Trophoblast cell (in vitro differentiated cells and primary cell): ENCODE measurements at regions not wholly inside any gene's neighbourhood (a gene's known extent, or its start where the extent isn't known, plus 50 kb on each side); places are given as distances from the start of the nearest gene placed in this dataset.
"Not testable (repeated sequence)": the region's sequence is repeated elsewhere in the genome, so short reads cannot be mapped to it uniquely, and the experiment has no call there.

Source experiments
- DNase-seq, 2 donors: peaks; one replicate each; pipeline ENCODE4 v3.0.0-alpha.2; 2016
- H2AFZ ChIP-seq: 2 replicates; pipeline ENCODE4 v1.6.1; 2013; ENCODE audit warnings: low read length, moderate library complexity, mild to moderate bottlenecking; ENCODE audit not compliant: insufficient read depth, poor library complexity
- H2AK5ac ChIP-seq: 2 replicates; pipeline ENCODE4 v1.6.1; 2013; ENCODE audit warnings: mild to moderate bottlenecking, low read length
- H2BK120ac ChIP-seq: 2 replicates; pipeline ENCODE4 v1.6.1; 2013; ENCODE audit warnings: low read length, mild to moderate bottlenecking, moderate library complexity; ENCODE audit not compliant: insufficient read depth, poor library complexity
- H2BK12ac ChIP-seq: 2 replicates; pipeline ENCODE4 v1.6.1; 2013; ENCODE audit warnings: mild to moderate bottlenecking, low read length, moderate library complexity
- H2BK5ac ChIP-seq: 2 replicates; pipeline ENCODE4 v1.6.1; 2013; ENCODE audit warnings: low read length, low read depth, moderate library complexity, mild to moderate bottlenecking; ENCODE audit not compliant: poor library complexity
- H3K14ac ChIP-seq: 2 replicates; pipeline ENCODE4 v1.6.1; 2013; ENCODE audit warnings: mild to moderate bottlenecking, low read length
- H3K18ac ChIP-seq: 2 replicates; pipeline ENCODE4 v1.6.1; 2013; ENCODE audit warnings: mild to moderate bottlenecking, low read length
- H3K23ac ChIP-seq: 2 replicates; pipeline ENCODE4 v1.6.1; 2013; ENCODE audit warnings: low read length
- H3K27ac ChIP-seq: 2 replicates; pipeline ENCODE4 v1.5.1; 2013; ENCODE audit warnings: low read depth, mild to moderate bottlenecking, inconsistent platforms, low read length, moderate library complexity
- H3K27me3 ChIP-seq: 2 replicates; pipeline ENCODE4 v1.6.1; 2013; ENCODE audit warnings: inconsistent platforms, mild to moderate bottlenecking, low read length, moderate library complexity; ENCODE audit not compliant: insufficient read depth
- H3K36me3 ChIP-seq, 2 experiments: 1 replicate in 1 of 2; 2 replicates in 1 of 2; pipeline ENCODE4 v1.6.1; 2013; ENCODE audit warnings: low read length in 2 of 2, mild to moderate bottlenecking in 2 of 2, moderate library complexity in 1 of 2; ENCODE audit not compliant: insufficient read depth in 2 of 2, control insufficient read depth in 1 of 2
- H3K4ac ChIP-seq: 2 replicates; pipeline ENCODE4 v1.6.1; 2013; ENCODE audit warnings: low read depth, mild to moderate bottlenecking, low read length, moderate library complexity
- H3K4me1 ChIP-seq, 2 experiments: 1 replicate in 1 of 2; 2 replicates in 1 of 2; pipeline ENCODE4 v1.6.1; 2013; ENCODE audit warnings: low read length in 2 of 2, mild to moderate bottlenecking in 2 of 2, moderate library complexity in 1 of 2; ENCODE audit not compliant: insufficient read depth in 2 of 2, control insufficient read depth in 1 of 2
- H3K4me2 ChIP-seq: 2 replicates; pipeline ENCODE4 v1.6.1; 2013; ENCODE audit warnings: inconsistent platforms, mild to moderate bottlenecking, low read length, moderate library complexity
- H3K4me3 ChIP-seq: 2 replicates; pipeline ENCODE4 v1.5.1; 2013; ENCODE audit warnings: mild to moderate bottlenecking, low read depth, low read length, inconsistent platforms
- H3K79me1 ChIP-seq: one replicate; pipeline ENCODE4 v1.6.1; 2013; ENCODE audit warnings: low read length
- H3K79me2 ChIP-seq: 2 replicates; pipeline ENCODE4 v1.6.1; 2013; ENCODE audit warnings: low read length, mild to moderate bottlenecking; ENCODE audit not compliant: control insufficient read depth, insufficient read depth, poor library complexity
- H3K9ac ChIP-seq: 2 replicates; pipeline ENCODE4 v1.6.1; 2013; ENCODE audit warnings: mild to moderate bottlenecking, low read length
- H3K9me3 ChIP-seq: 2 replicates; pipeline ENCODE4 v1.6.1; 2013; ENCODE audit warnings: low read depth, mild to moderate bottlenecking, control low read depth, inconsistent platforms, low read length; ENCODE audit not compliant: insufficient read depth
- H4K12ac ChIP-seq: 2 replicates; pipeline ENCODE4 v1.6.1; 2013; ENCODE audit warnings: low read depth, mild to moderate bottlenecking, low read length, moderate library complexity
- H4K8ac ChIP-seq: 2 replicates; pipeline ENCODE4 v1.6.1; 2013; ENCODE audit warnings: low read depth, mild to moderate bottlenecking, low read length, moderate library complexity
- H4K91ac ChIP-seq: one replicate; pipeline ENCODE4 v1.6.1; 2013; ENCODE audit warnings: low read depth, mild to moderate bottlenecking, low read length, moderate library complexity
- WGBS: extraction: QIAGEN DNeasy Blood & Tissue Kit; methylation state at CpG from one replicate; pipeline ENCODE4 v1.1.7; 2013; ENCODE audit warnings: missing lambda C conversion rate; ENCODE audit not compliant: insufficient read length, insufficient coverage; ENCODE audit errors: extremely low coverage; 5-methylcytosine and 5-hydroxymethylcytosine counted together

DNA sequence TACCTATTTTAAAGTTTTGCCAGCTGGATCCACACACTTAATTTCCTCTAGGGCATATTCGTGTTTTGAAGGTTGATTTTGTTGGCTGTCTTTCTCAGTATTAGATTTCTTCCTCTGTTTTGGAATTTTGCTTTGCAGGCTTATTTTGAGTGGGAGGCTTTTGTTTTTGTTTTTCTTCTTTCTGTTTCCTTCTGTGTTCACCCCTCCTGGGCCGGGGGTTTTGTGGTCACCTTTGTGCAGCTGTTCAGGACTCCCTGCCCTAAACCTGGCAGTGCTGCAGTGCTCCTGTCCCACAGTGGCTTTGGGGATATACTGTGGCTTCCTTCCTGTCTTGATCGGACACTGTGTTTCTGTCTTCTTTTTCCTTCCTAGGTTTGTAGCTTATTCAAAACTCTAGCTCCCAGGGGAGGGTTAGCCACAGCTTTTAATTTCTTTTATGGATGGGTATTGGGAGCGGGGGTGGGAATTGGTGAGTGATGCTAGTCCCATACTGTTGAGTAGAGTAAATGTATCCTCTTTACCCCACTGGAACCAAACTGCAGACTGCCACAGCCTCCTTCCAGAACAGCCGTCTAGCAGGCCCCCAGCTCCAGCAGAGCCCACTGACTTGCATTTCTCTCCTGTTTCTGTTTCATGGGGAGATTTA lies 228.7 kb upstream of the FZD8 start:
- Histone ChIP-seq H2AK5ac (no peak overlapping the region), H4K8ac (no peak overlapping the region)

DNA sequence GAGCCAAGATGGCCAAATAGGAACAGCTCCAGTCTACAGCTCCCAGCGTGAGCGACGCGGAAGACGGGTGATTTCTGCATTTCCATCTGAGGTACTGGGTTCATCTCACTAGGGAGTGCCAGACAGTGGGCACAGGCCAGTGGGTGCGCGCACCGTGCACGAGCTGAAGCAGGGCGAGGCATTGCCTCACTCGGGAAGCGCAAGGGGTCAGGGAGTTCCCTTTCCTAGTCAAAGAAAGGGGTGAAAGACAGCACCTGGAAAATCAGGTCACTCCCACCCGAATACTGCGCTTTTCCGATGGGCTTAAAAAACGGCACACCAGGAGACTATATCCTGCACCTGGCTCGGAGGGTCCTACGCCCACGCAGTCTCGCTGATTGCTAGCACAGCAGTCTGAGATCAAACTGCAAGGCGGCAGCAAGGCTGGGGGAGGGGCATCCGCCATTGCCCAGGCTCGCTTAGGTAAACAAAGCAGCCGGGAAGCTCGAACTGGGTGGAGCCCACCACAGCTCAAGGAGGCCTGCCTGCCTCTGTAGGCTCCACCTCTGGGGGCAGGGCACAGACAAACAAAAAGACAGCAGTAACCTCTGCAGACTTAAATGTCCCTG lies 216.7 kb upstream of the FZD8 start:
- not testable (repeated sequence) for H3K4ac ChIP-seq, H2AK5ac ChIP-seq, H3K9me3 ChIP-seq, H2BK5ac ChIP-seq, H3K79me1 ChIP-seq, H3K23ac ChIP-seq, H3K9ac ChIP-seq, H3K14ac ChIP-seq, H3K4me3 ChIP-seq, H3K27ac ChIP-seq, H2BK120ac ChIP-seq, H4K12ac ChIP-seq, DNase-seq, H3K79me2 ChIP-seq, H3K4me2 ChIP-seq, H2BK12ac ChIP-seq, H3K27me3 ChIP-seq, H3K18ac ChIP-seq, H3K4me1 ChIP-seq, H3K36me3 ChIP-seq, H2AFZ ChIP-seq
- WGBS: no CpG with 5 or more reads among the region's 25 CpGs
- Histone ChIP-seq H4K8ac (peak overlapping the region; percentile 28), H4K91ac (peak overlapping the region; percentile 80)

More for the DNA sequence above, 228.7 kb upstream of the FZD8 start:
- no peak overlapping the region for H2BK120ac ChIP-seq
- no peak overlapping the region for H4K91ac ChIP-seq
- H3K18ac ChIP-seq: no peak overlapping the region
- H3K4me3 ChIP-seq: no peak overlapping the region
- no peak overlapping the region for H3K27ac ChIP-seq
- H3K79me2 ChIP-seq: peaks cover 1% of the 10 kb centered on the region
- no peak overlapping the region for H3K9ac ChIP-seq
- WGBS: no CpG with 5 or more reads among the region's 5 CpGs
- H2BK5ac ChIP-seq: no peak overlapping the region
- H3K79me1 ChIP-seq: peaks cover 7% of the 10 kb centered on the region
- H3K9me3 ChIP-seq: no peaks in the 10 kb centered on the region
- H3K27me3 ChIP-seq: no peaks in the 10 kb centered on the region
- no peak overlapping the region for H3K23ac ChIP-seq
- DNase-seq: no peak
- no peak overlapping the region for H3K4me2 ChIP-seq
- H3K4me1 ChIP-seq: peaks cover 7 to 9% of the 10 kb centered on the region in 2 experiments
- no peak overlapping the region for H3K14ac ChIP-seq
- no peak overlapping the region for H2AFZ ChIP-seq
- no peak overlapping the region for H4K12ac ChIP-seq
- H3K4ac ChIP-seq: no peak overlapping the region
- H2BK12ac ChIP-seq: no peak overlapping the region
- no peaks in the 10 kb centered on the region for H3K36me3 ChIP-seq

DNA sequence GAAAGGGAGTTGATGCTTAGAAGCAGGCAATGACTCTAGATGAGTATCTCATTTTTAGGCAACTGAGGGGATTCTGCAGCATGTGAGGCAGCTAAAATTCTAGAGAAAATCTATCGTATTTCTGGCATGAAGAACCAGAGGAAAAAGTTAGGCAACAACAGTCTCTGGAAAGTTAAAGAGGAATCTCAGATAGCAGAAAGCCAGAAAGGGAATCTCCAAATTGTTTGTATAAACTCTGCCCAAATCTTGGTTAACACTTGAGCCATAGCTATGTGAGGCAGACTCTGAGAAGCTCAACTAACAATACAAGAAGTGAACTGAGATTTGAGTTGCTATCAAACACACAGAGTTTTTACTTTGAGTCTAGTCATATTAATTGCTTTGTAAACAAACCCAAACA lies 215.8 kb upstream of the FZD8 start:
- no peaks in the 10 kb centered on the region for H3K79me2 ChIP-seq
- no peak overlapping the region for H3K23ac ChIP-seq
- H4K91ac ChIP-seq: no peak overlapping the region
- no peak overlapping the region for H2BK120ac ChIP-seq
- H2BK12ac ChIP-seq: no peak overlapping the region
- WGBS: no CpG with 5 or more reads among the region's 1 CpG
- no peak overlapping the region for H3K4me2 ChIP-seq
- H2BK5ac ChIP-seq: no peak overlapping the region
- H3K27ac ChIP-seq: no peak overlapping the region
- no peak overlapping the region for H4K8ac ChIP-seq
- no peaks in the 10 kb centered on the region for H3K4me1 ChIP-seq
- H3K9ac ChIP-seq: no peak overlapping the region
- H3K14ac ChIP-seq: no peak overlapping the region
- no peak overlapping the region for H4K12ac ChIP-seq
- peak in 1 of 2 donors; percentile 57 for DNase-seq
- H3K4ac ChIP-seq: no peak overlapping the region
- no peaks in the 10 kb centered on the region for H3K36me3 ChIP-seq
- H3K79me1 ChIP-seq: no peaks in the 10 kb centered on the region
- no peak overlapping the region for H3K4me3 ChIP-seq
- H2AFZ ChIP-seq: no peak overlapping the region
- no peaks in the 10 kb centered on the region for H3K27me3 ChIP-seq
- H2AK5ac ChIP-seq: no peak overlapping the region
- no peak overlapping the region for H3K18ac ChIP-seq
- H3K9me3 ChIP-seq: no peaks in the 10 kb centered on the region

DNA sequence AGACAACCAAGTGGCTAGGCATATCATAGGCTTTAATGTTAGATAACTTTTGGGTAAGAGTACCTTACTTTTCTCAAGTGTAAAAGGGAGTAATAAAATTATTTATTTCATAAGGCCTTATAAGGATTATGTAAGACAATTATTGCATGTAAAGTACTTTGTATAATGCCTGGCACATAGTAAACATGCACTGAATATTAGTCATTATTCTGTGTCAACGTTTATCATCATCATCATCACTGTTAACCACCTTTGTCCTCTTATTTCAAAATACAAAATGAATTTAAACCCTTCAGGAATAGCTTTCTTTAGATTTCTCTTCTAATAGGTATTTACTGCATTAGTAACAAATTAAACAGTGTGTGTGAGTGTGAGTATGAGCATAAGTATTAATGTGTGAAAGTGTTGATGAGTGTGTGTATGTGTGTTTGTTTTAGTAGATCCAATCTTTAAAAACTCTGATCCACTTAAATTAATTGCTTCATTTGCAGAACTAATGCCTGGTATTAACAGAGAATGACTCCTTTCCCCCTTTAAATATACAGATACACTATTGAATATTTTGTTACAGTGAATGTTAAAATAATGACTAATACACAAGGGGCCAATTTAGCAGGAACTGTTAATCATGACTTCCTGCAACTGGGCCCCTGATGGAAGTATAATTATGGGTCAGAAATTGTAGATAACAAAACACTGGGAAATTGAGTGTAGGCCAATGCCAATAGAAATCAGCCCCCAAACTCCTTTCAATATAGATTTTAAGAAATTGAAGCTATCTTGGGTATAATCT lies 213.3 kb upstream of the FZD8 start:
- Histone ChIP-seq H3K14ac (no peak overlapping the region), H2AK5ac (no peak overlapping the region), H3K9me3 (no peaks in the 10 kb centered on the region), H3K9ac (no peak overlapping the region), H3K4me2 (no peak overlapping the region), H3K4me1 (no peaks in the 10 kb centered on the region), H2BK12ac (no peak overlapping the region), H3K79me1 (no peaks in the 10 kb centered on the region), H3K27ac (no peak overlapping the region), H2BK120ac (no peak overlapping the region), H4K8ac (no peak overlapping the region), H3K18ac (no peak overlapping the region), H3K79me2 (no peaks in the 10 kb centered on the region), H3K27me3 (no peaks in the 10 kb centered on the region), H3K36me3 (no peaks in the 10 kb centered on the region), H3K4me3 (no peak overlapping the region), H2AFZ (no peak overlapping the region), H4K91ac (no peak overlapping the region), H4K12ac (no peak overlapping the region), H2BK5ac (no peak overlapping the region), H3K23ac (no peak overlapping the region), H3K4ac (no peak overlapping the region)
- no CpG with 5 or more reads among the region's 1 CpG for WGBS
- peak in 1 of 2 donors; percentile 58 for DNase-seq
